HG03442 (cell line): ENCODE measurements at regions not wholly inside any gene's neighbourhood (a gene's known extent, or its start where the extent isn't known, plus 50 kb on each side); places are given as distances from the start of the nearest gene placed in this dataset.

Experiments used
- ATAC-seq: cut with Tn5 transposase; IDR thresholded peaks from one replicate; pipeline ENCODE4 v1.9.1; 2021; ENCODE audit warnings: mild to moderate bottlenecking, moderate library complexity; ENCODE audit not compliant: unreplicated experiment

- ATAC-seq, result no peak
Observed at GRCh38 chr11:110947096-110947495, 234.9 kb upstream of the ARHGAP20 start.

- ATAC-seq, result no peak
Observed at GRCh38 chr11:110939471-110939870, 227.2 kb upstream of the ARHGAP20 start.

GRCh38 chr11:110935018-110935640 is 222.9 kb upstream of the ARHGAP20 start:
- no peak for ATAC-seq

- ATAC-seq, result no peak
Observed at GRCh38 chr11:110929129-110929528, 216.9 kb upstream of the ARHGAP20 start.

GRCh38 chr11:110928391-110928790 is 216.2 kb upstream of the ARHGAP20 start:
- ATAC-seq, result no peak

- ATAC-seq, result no peak
Observed at GRCh38 chr11:110921742-110922521, 209.7 kb upstream of the ARHGAP20 start.

- no peak for ATAC-seq
Observed at GRCh38 chr11:110919241-110919922, 207.1 kb upstream of the ARHGAP20 start.

- no peak for ATAC-seq
Observed at GRCh38 chr11:110918351-110918750, 206.1 kb upstream of the ARHGAP20 start.

- ATAC-seq, result no peak
Observed at GRCh38 chr11:110912437-110912836, 200.2 kb upstream of the ARHGAP20 start.

- no peak for ATAC-seq
Observed at GRCh38 chr11:110910384-110910783, 198.1 kb upstream of the ARHGAP20 start.

- no peak for ATAC-seq
Observed at GRCh38 chr11:110909336-110909735, 197.1 kb upstream of the ARHGAP20 start.

- no peak for ATAC-seq
Observed at GRCh38 chr11:110908401-110909105, 196.3 kb upstream of the ARHGAP20 start.

GRCh38 chr11:110907629-110908028 is 195.4 kb upstream of the ARHGAP20 start:
- ATAC-seq, result no peak

- no peak for ATAC-seq
Observed at GRCh38 chr11:110903830-110904229, 191.6 kb upstream of the ARHGAP20 start.

- no peak for ATAC-seq
Observed at GRCh38 chr11:110903378-110903777, 191.1 kb upstream of the ARHGAP20 start.

- no peak for ATAC-seq
Observed at GRCh38 chr11:110901441-110901840, 189.2 kb upstream of the ARHGAP20 start.

GRCh38 chr11:110900426-110900825 is 188.2 kb upstream of the ARHGAP20 start:
- no peak for ATAC-seq

GRCh38 chr11:110897035-110897434 is 184.8 kb upstream of the ARHGAP20 start:
- ATAC-seq, result no peak

- no peak for ATAC-seq
Observed at GRCh38 chr11:110896358-110896757, 184.1 kb upstream of the ARHGAP20 start.

- no peak for ATAC-seq
Observed at GRCh38 chr11:110894224-110894623, 182.0 kb upstream of the ARHGAP20 start.

GRCh38 chr11:110892741-110893285 is 180.6 kb upstream of the ARHGAP20 start:
- ATAC-seq, result no peak
